Immature natural killer cell (primary cell): ENCODE measurements at regions not wholly inside any gene's neighbourhood (a gene's known extent, or its start where the extent isn't known, plus 50 kb on each side); places are given as distances from the start of the nearest gene placed in this dataset.

Experiments
- DNase-seq, 3 donors: peaks; one replicate each; pipeline ENCODE4 v3.0.0; 2022; ENCODE audit warnings: mixed read lengths in 1 of 3
- H3K27ac Mint-ChIP-seq, 6 donors: one replicate each; pipeline ENCODE4 v1.8.0; 2020; ENCODE audit warnings: mixed read lengths in 6 of 6, mild to moderate bottlenecking in 5 of 6, inconsistent platforms in 4 of 6, moderate library complexity in 3 of 6
- H3K27me3 Mint-ChIP-seq, 3 donors: one replicate each; pipeline ENCODE4 v1.8.0; 2020 to 2021; ENCODE audit warnings: low read depth in 3 of 3, mild to moderate bottlenecking in 3 of 3, mixed read lengths in 3 of 3, moderate library complexity in 3 of 3, inconsistent platforms in 1 of 3
- H3K36me3 Mint-ChIP-seq, 3 donors: one replicate each; pipeline ENCODE4 v1.8.0; 2020; ENCODE audit warnings: mixed read lengths in 3 of 3, inconsistent platforms in 2 of 3, mild to moderate bottlenecking in 2 of 3
- H3K4me1 Mint-ChIP-seq, 2 donors: one replicate each; pipeline ENCODE4 v1.8.0; 2020; ENCODE audit warnings: inconsistent platforms in 2 of 2, mild to moderate bottlenecking in 2 of 2, mixed read lengths in 2 of 2, moderate library complexity in 1 of 2
- H3K4me3 Mint-ChIP-seq, 5 donors: one replicate each; pipeline ENCODE4 v1.8.0; 2020; ENCODE audit warnings: mild to moderate bottlenecking in 5 of 5, mixed read lengths in 5 of 5, inconsistent platforms in 3 of 5, moderate library complexity in 3 of 5
- H3K9me3 Mint-ChIP-seq, 6 donors: one replicate each; pipeline ENCODE4 v1.8.0; 2020; ENCODE audit warnings: mild to moderate bottlenecking in 6 of 6, mixed read lengths in 6 of 6, inconsistent platforms in 4 of 6, moderate library complexity in 3 of 6

DNA sequence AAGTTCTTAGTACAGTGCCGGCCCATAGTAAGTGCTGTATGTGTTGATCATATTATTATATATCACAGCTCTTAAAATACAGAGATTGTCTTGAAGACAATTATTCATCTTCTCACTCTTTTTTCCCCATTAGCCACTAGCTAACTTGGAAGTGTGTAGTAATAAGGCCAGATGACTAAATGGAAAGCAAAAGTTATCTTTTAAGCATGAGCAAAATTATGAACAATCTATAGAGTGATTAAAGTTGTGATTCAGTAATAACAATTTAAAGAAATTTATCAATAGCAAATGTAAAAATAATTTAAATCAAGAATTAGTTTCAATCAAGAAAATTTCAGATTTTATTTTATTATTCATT is 630.9 kb upstream of the TBL1XR1 start:
- Mint-ChIP-seq H3K36me3 (no peaks in the 10 kb centered on the region), H3K27ac (no peak overlapping the region), H3K4me3 (no peak overlapping the region), H3K27me3 (peaks cover 0 to 2% (median 0%) of the 10 kb centered on the region in 3 donors), H3K9me3 (no peaks in the 10 kb centered on the region), H3K4me1 (no peaks in the 10 kb centered on the region)
- DNase-seq = no peak

DNA sequence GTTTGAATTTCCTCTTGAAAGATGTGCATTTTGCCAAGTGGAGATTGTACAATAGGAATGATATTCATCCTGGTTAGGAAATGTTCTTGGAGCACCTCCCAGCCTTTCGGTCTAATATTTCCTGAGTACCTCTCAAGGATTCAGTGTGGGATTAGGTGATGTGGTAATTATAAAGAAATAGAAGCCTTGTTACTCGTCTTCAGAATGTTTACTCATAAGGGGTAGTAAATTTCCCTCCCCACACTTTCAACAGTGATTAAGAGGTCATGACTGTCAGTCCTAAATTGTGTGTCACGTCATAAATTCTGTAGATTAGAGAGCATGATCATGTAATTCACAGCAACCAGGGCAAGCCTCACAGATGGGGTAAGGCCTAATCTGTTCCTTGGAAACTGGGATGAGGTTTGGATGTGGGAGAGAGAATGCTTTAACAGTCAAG is 633.1 kb upstream of the TBL1XR1 start:
- no peak overlapping the region for H3K27ac Mint-ChIP-seq
- no peaks in the 10 kb centered on the region for H3K9me3 Mint-ChIP-seq
- no peak for DNase-seq

DNA sequence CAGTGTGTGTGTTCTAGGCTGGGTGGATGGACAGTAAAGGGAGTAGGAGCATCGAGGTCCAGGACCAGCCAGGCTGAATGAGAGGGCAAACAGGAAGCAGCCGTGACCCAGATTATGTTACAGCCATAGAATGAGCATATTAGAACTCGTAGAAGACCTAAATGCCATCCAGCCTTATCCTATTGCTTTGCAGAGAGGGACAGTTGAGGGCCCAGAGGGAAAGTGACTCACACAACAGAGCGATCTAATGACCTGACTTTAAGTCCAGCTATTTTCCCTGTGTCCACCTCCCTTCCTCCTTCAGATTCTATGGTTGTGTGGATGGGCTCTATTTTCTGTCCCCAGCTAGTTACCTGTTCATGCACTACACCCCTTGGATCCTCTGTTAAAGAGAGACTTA is 634.1 kb upstream of the TBL1XR1 start:
- Mint-ChIP-seq H3K4me1 (no peaks in the 10 kb centered on the region), H3K27ac (no peak overlapping the region), H3K4me3 (no peak overlapping the region), H3K27me3 (peaks cover 0 to 2% (median 0%) of the 10 kb centered on the region in 3 donors), H3K9me3 (no peaks in the 10 kb centered on the region), H3K36me3 (no peaks in the 10 kb centered on the region)
- DNase-seq = no peak

More for the DNA sequence above, 633.1 kb upstream of the TBL1XR1 start:
- no peak overlapping the region for H3K4me3 Mint-ChIP-seq
- no peaks in the 10 kb centered on the region for H3K36me3 Mint-ChIP-seq
- peaks cover 0 to 2% (median 0%) of the 10 kb centered on the region in 3 donors for H3K27me3 Mint-ChIP-seq
- H3K4me1 Mint-ChIP-seq = no peaks in the 10 kb centered on the region

DNA sequence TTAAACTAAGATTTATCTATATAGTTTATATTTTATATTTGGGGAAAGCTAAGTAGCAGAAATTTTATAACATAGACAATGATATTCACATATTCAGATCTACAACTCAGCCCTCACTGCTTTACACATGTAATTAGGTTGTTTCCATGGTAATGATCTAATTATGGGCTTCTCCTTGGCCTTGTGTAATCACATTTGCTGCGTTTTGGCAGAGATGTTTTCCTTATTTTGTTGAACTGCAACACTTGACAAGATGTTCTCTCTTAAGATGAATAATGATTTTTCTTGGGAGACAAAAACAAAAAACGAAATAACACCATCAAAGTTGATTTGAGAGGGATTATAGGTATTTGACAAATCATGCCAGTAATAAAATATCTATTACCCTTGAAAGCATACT is 635.6 kb upstream of the TBL1XR1 start:
- H3K36me3 Mint-ChIP-seq = no peaks in the 10 kb centered on the region
- H3K27me3 Mint-ChIP-seq = peaks cover 0 to 1% (median 0%) of the 10 kb centered on the region in 3 donors

DNA sequence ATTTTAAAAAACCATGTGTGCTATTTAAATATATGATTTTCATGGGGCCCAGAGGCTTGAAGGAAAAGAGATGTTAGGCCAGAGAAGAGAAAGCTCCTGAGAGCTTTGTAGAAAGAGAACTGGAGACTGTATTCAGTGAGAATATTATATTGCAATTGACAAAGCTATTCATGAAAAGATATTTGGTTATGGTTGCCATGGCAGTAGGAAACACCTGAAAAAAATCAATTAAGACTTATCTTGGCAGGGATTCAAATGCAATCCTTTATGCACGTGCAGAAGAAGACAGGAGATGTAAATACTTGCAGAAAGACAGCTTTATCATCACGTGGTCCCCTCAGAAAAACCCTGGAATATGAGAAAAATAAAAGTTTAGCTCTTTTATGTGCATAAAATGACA is 636.0 kb upstream of the TBL1XR1 start:
- Mint-ChIP-seq H3K4me1 (no peaks in the 10 kb centered on the region), H3K36me3 (no peaks in the 10 kb centered on the region), H3K4me3 (no peak overlapping the region), H3K27me3 (peaks cover 0 to 1% (median 0%) of the 10 kb centered on the region in 3 donors), H3K27ac (no peak overlapping the region), H3K9me3 (no peaks in the 10 kb centered on the region)
- DNase-seq = no peak

More for the DNA sequence above, 635.6 kb upstream of the TBL1XR1 start:
- Mint-ChIP-seq H3K27ac (no peak overlapping the region), H3K4me1 (no peaks in the 10 kb centered on the region), H3K4me3 (no peak overlapping the region), H3K9me3 (no peaks in the 10 kb centered on the region)
- DNase-seq = no peak

DNA sequence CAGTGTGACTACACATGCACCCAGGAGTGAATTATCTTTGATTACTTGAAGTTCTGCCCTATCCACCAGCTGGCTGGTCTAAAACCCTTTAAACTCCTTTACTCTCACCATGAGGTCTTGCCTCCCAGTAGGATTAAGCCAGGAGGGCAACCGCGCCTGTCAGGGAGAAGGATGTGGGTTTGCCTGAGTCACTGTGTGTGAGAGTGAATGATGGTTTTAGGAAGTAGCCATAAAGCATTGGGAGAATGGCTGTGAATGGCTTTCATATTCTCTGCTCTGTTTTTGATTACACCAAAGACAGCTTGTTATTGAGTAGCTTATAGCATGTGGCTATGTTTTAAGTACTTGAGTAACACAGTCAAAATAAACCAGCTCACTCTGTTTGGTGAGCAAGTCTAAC is 637.7 kb upstream of the TBL1XR1 start:
- no peaks in the 10 kb centered on the region for H3K4me1 Mint-ChIP-seq
- H3K36me3 Mint-ChIP-seq = no peaks in the 10 kb centered on the region
- DNase-seq = no peak
- no peak overlapping the region for H3K4me3 Mint-ChIP-seq
- peaks cover 0 to 1% (median 1%) of the 10 kb centered on the region in 3 donors for H3K27me3 Mint-ChIP-seq
- H3K27ac Mint-ChIP-seq = no peak overlapping the region
- H3K9me3 Mint-ChIP-seq = no peaks in the 10 kb centered on the region

DNA sequence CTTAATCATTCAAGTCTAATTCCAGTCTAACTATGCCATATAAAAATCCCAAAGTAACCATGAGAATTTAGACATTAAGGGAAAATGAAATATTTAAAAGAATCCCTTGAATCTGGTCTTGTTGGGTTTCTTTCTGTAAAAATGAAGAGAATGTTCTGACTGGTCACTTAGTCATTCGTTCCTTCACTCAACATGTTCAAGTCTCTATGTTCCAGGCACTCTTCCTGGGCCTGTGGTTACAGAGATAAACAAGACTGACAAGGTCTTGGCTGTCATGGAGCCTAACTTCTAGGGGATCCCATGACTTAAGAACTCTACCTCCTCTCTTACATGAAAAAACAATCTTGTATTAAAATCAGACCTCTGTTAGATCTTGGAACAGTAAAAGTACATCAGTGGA is 638.6 kb upstream of the TBL1XR1 start:
- peaks cover 0 to 4% (median 1%) of the 10 kb centered on the region in 3 donors for H3K27me3 Mint-ChIP-seq

DNA sequence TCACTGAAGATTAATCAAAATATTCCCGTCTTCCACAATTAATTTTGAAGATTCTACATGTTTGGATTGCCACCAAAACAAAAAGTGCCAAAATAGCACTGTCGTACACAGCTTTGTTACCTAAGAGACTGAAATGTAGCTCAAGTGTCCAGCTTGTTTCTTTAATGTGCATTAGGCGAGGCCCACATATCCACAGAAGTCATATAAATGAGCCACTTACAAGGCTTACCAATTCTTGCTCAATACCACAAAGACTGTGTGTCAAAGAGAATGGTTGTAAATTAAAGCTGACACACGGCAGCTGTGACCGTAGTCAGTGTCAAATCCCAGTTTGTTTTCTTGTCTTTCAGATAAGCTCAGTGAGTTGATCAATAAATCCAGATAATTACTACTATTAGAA is 639.4 kb upstream of the TBL1XR1 start:
- Mint-ChIP-seq H3K27me3 (peaks cover 0 to 4% (median 1%) of the 10 kb centered on the region in 3 donors), H3K4me3 (no peak overlapping the region), H3K9me3 (no peaks in the 10 kb centered on the region), H3K36me3 (no peaks in the 10 kb centered on the region), H3K4me1 (no peaks in the 10 kb centered on the region), H3K27ac (no peak overlapping the region)
- no peak for DNase-seq

More for the DNA sequence above, 638.6 kb upstream of the TBL1XR1 start:
- DNase-seq = no peak
- Mint-ChIP-seq H3K36me3 (no peaks in the 10 kb centered on the region), H3K4me3 (no peak overlapping the region), H3K27ac (no peak overlapping the region), H3K4me1 (no peaks in the 10 kb centered on the region), H3K9me3 (no peaks in the 10 kb centered on the region)

DNA sequence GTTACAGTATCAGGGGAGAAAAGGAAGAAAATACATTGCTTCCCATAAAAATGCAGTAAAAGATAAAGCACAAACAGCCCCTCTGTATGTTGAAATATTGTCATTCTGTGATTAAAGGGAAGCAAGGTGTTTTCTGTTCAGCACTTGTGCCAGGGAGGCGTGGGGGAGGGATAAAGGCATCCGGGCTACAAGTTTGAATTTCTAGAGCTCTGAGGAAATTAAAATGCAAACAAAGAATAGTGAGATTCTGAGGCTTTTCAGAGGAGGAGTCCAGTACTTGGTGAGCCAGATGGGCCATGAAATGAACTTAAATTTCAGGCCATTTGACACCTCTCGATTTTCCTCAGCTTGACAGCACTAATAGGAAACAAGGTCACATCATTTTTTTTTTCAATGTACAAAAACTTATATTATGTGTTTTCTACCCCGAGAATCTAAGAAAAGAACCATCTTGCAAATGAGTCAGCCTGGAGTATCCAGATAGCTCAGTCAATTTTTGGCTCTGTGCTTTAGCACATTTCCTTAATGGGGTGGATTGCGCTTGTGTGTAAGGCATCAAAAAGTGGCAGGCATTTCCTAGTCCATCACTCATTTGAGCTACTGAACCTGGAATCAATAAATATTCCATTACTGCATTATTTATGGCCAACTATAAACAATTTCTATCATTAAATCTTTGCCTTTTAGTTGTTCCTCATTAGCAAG is 640.8 kb upstream of the TBL1XR1 start:
- Mint-ChIP-seq H3K36me3 (no peaks in the 10 kb centered on the region), H3K4me3 (no peak overlapping the region), H3K4me1 (no peaks in the 10 kb centered on the region), H3K27me3 (peaks cover 0 to 4% (median 1%) of the 10 kb centered on the region in 3 donors), H3K9me3 (no peaks in the 10 kb centered on the region), H3K27ac (no peak overlapping the region)
- DNase-seq = no peak

DNA sequence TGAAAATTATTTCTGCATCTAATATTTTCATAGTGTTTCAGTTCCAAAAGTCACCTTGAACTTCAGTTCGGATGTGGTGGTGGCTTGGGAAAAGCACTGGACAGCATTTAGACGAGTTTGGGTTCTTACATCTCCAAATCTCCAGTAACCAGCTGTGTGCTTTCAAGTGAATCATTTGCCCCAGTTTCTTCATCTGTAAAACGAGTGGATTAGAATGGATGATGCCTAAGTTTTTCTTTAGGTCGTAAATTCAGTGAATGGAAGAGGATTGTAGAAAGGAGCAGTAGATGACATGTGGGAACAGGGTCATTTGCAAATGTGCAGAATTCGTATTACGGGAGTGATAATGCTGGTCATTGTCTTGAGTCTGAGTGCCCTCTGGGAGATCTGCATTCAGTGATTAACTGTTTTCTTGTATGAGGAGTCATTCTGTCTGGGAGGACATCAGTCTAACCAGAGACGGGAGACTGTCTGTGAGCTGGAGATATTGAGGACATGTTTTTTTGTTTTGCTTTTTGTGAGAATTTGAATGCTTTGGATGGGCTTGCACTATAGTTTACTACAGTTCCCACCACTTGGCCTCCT is 641.6 kb upstream of the TBL1XR1 start:
- Mint-ChIP-seq H3K9me3 (no peaks in the 10 kb centered on the region), H3K36me3 (no peaks in the 10 kb centered on the region), H3K27me3 (peaks cover 0 to 4% (median 1%) of the 10 kb centered on the region in 3 donors), H3K27ac (no peak overlapping the region), H3K4me3 (no peak overlapping the region), H3K4me1 (no peaks in the 10 kb centered on the region)
- DNase-seq = no peak

DNA sequence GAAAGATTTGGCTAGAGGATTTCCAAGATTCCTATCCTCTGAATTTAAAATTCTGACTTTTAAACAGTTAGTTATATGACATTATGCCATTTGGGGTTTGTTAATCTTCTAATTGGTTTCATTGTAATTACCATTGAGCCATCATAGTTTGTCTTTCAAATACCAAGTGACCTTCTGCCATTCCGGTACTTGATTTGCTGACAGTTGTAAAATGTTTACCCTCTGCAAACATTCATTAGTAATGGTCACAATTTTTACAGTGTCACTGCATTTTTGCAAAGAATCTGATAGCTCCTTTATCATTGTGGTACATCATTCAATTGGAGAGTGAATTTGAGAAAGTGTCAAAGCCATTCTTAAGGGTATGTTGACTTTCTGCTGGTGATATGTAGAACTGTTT is 645.0 kb upstream of the TBL1XR1 start:
- H3K27me3 Mint-ChIP-seq = peaks cover 0 to 4% (median 1%) of the 10 kb centered on the region in 3 donors
- DNase-seq = no peak
- H3K4me3 Mint-ChIP-seq = no peak overlapping the region
- no peaks in the 10 kb centered on the region for H3K4me1 Mint-ChIP-seq
- no peak overlapping the region for H3K27ac Mint-ChIP-seq
- H3K36me3 Mint-ChIP-seq = no peaks in the 10 kb centered on the region
- no peaks in the 10 kb centered on the region for H3K9me3 Mint-ChIP-seq

DNA sequence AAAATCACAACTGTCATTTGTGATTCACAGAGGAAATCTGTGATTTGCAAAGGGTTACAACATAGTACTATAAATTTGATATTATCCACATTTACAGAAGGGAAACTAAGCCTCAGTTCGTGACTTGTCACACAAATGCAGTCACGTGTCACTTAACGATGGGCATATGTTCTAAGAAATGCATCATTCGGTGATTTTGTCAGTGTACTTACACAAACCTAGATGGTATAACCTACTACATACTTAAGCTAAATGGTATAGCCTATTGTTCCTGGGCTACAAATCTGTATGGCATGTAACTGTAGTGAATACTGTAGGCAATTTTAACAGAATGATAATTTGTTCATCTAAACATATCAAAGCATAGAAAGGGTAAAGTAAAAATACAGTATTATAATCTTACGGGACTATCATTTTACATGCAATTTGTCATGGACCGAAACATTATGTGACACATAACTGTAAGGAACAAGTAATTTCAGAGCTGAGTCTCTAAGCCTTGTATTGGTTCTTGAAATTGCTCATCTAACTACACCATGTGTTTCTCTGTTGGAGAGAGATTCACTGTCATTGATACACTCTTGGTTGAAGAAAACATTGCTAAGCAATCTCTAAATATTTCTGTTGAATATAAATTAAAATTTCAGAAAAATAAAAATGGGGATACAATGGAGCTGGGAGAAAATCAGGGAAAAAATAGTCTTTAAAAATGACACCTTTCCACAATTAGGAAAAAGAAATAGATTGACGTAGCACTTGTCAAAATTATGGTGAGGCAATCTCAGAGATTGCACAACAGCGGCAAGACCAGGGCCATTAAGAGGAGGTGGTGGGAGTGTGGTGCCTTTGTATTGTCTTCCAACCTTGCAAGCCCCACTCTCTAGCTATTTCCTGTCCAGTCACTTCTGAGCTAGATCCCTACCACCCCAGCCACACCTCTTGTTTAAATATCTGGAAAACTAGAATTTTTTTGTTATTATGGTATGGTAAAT is 645.8 kb upstream of the TBL1XR1 start:
- DNase-seq = no peak
- Mint-ChIP-seq H3K27me3 (peaks cover 0 to 4% (median 0%) of the 10 kb centered on the region in 3 donors), H3K27ac (no peak overlapping the region), H3K36me3 (no peaks in the 10 kb centered on the region), H3K4me3 (no peak overlapping the region), H3K4me1 (no peaks in the 10 kb centered on the region), H3K9me3 (no peaks in the 10 kb centered on the region)

DNA sequence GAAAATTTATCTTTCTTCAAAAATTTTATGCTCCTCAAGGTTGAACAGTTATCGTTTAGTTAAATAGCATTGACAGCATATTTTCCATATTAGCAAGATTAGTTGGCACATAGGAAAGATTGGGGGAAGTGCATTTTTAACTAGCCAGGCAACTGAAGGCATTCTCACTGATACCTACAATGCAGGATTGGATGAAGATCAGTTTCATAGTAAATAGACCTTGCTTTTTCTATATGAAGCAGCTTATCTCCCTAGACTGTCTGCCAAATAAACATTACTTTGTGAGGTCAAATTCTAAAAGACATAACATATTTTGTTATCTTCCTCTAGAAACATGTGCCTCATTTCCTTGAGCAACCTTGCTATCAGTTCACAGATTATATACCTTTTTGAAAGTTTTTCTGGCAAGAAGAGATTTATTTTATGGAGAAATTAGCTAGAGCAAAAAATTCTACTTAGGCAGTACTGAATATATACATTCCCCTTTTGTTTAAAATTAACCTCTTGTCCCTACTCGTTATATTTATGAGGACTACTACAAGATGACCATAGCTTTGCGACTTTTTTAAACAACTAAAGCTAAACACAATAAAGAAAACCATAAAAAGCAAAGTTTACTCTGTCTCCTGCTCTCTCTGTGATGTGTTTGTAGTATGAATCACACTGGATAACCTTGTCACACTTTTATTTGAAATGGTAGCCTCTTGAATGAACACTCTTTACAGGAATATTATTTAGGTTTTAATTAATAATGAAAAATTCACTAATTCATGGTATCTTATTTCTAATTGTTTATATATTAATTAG is 654.9 kb upstream of the TBL1XR1 start:
- DNase-seq = no peak
- H3K4me1 Mint-ChIP-seq = no peaks in the 10 kb centered on the region
- H3K36me3 Mint-ChIP-seq = no peaks in the 10 kb centered on the region

More for the DNA sequence above, 654.9 kb upstream of the TBL1XR1 start:
- Mint-ChIP-seq H3K27me3 (peaks cover 0 to 2% (median 0%) of the 10 kb centered on the region in 3 donors), H3K9me3 (no peaks in the 10 kb centered on the region), H3K27ac (no peak overlapping the region), H3K4me3 (no peak overlapping the region)
